GM19328 (cell line): ENCODE measurements at regions not wholly inside any gene's neighbourhood (a gene's known extent, or its start where the extent isn't known, plus 50 kb on each side); places are given as distances from the start of the nearest gene placed in this dataset.

Source experiments
- ATAC-seq: cut with Tn5 transposase; IDR thresholded peaks from one replicate; pipeline ENCODE4 v1.9.1; 2021; ENCODE audit warnings: mild to moderate bottlenecking, moderate library complexity; ENCODE audit not compliant: unreplicated experiment

DNA sequence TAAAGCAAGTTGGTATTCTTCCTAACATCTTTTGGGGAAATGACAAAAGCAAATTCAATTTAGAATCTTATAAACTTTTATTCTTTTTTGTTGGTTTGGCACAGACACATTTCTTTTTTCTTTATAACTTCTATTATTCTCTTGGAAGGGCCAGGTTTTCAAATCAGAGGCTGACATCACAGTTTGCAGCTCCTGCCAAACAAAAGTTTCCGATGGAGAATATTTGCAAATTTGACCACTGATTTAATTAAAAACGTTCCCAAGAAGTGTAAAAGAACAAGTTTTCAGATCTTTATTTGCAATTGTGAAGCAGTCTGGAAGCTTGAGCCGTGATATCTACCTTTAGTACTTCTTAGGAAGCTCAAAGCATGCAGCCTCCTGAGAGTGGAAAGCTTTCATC, 53.8 kb upstream of the CD83 start:
- ATAC-seq, result no peak

DNA sequence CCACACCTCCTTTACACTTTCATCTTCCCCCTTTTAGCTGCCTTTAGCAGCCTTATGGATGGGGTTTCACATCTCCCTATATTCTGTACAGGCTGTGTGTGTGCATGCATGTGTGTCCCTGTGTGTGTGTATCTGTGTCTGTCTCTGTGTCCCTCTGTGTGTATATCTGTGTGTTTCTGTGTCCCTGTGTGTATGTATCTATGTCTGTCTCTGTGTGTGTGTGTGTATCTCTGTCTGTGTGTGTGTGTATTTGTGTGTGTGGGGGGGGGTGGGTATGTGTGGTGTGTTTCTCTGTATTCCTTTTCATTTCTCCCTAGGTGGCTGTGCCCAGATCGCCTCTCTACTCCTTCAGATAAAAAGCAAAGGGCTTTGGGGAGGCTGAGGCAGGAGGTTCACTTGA, 52.2 kb upstream of the CD83 start:
- ATAC-seq, result no peak

DNA sequence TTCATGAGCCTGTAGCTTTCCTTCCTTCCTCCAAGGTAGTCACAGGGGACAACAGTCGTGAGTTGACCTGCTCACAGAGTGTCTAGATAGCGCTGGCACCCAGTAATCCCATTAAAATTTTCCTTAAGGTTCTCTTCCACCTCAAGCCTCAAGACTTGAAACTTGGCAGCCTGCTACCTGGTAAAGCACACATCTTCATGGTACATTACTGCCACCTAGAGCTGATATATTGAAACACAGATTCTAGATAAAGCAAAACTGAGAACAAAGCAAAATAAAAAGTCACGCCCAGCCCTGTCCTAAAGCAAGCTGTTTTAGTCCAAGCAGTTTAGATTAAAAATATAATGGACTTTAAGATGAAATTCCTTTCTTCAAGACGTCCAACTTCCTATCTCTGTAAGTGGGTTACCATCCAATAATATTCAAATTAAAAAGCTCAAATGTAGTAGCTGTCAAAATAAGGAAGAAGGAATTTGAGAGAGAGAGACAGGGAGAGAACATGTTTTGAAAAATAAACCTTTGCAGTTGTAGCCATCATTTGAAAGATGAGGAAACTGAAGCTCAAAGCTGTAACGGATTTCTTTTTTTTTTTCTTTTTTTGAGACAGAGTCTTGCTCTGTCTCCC, 50.7 kb upstream of the CD83 start:
- ATAC-seq, result peak; percentile 60

DNA sequence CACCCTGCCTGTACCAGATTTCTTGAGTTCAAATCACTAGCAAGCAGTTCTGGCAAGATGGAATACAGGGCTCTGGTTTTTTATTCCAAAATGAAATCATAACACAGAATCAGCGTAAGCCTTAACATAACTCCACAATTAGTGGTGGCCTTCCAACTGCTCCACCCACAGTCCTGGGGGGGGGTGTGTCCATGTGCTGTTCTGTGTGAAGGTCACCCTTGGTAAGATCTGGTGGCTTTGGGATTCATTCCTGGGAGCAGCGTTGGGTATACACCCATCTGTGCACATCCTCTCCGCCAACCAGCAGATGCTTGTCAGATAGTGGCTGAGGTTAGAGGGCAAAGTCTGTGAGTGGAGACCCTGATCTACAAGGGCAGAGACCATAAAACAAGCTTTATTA, 49.9 kb upstream of the CD83 start:
- ATAC-seq, result no peak
